DOHH2 (cell line): ENCODE measurements at regions not wholly inside any gene's neighbourhood (a gene's known extent, or its start where the extent isn't known, plus 50 kb on each side); places are given as distances from the start of the nearest gene placed in this dataset.

ENCODE experiments used
- H3F3A ChIP-seq: fragments of 200-600 bp; sonication (generic), shearing (Covaris generic); 2 replicates; pipeline ENCODE4 v1.6.0; 2016; ENCODE audit warnings: antibody characterized with exemption, mild to moderate bottlenecking; ENCODE audit not compliant: control insufficient read depth, insufficient read depth
- H3K27ac ChIP-seq: fragments of 200-600 bp; sonication (generic); 2 replicates; pipeline ENCODE4 v1.5.1; 2014; ENCODE audit warnings: low read depth, mild to moderate bottlenecking, low read length, moderate library complexity
- H3K27me3 ChIP-seq: fragments of 200-600 bp; sonication (generic); 2 replicates; pipeline ENCODE4 v1.6.1; 2014; ENCODE audit warnings: mild to moderate bottlenecking, low read length, mixed read lengths; ENCODE audit not compliant: control insufficient read depth
- H3K36me3 ChIP-seq: fragments of 200-600 bp; sonication (generic); 2 replicates; pipeline ENCODE4 v1.6.1; 2014; ENCODE audit warnings: mild to moderate bottlenecking, low read length, moderate library complexity, mixed read lengths; ENCODE audit not compliant: control insufficient read depth
- H3K4me1 ChIP-seq: fragments of 200-600 bp; sonication (generic); 2 replicates; pipeline ENCODE4 v1.6.1; 2014; ENCODE audit warnings: mild to moderate bottlenecking, low read length, mixed read lengths; ENCODE audit not compliant: control insufficient read depth
- H3K4me2 ChIP-seq: fragments of 200-600 bp; sonication (generic); 2 replicates; pipeline ENCODE4 v1.6.0; 2014; ENCODE audit warnings: mild to moderate bottlenecking, low read length, moderate library complexity
- H3K4me3 ChIP-seq: fragments of 200-600 bp; sonication (generic); 2 replicates; pipeline ENCODE4 v1.5.1; 2014; ENCODE audit warnings: mild to moderate bottlenecking, low read length, mixed read lengths
- H3K79me2 ChIP-seq: fragments of 200-600 bp; sonication (generic); 2 replicates; pipeline ENCODE4 v1.6.1; 2014; ENCODE audit warnings: mild to moderate bottlenecking, low read length, mixed read lengths; ENCODE audit not compliant: control insufficient read depth
- H3K9me2 ChIP-seq: fragments of 200-600 bp; sonication (generic); replicated peaks from 2 replicates; pipeline ENCODE4 v1.6.1; 2014; ENCODE audit warnings: mild to moderate bottlenecking, low read length, mixed read lengths; ENCODE audit not compliant: control insufficient read depth
- H3K9me3 ChIP-seq: fragments of 200-600 bp; sonication (generic); 2 replicates; pipeline ENCODE4 v1.6.1; 2014; ENCODE audit warnings: antibody characterized with exemption, low read length, mixed read lengths; ENCODE audit not compliant: control insufficient read depth, insufficient read depth
- H4K20me1 ChIP-seq: fragments of 200-600 bp; sonication (generic); 2 replicates; pipeline ENCODE4 v1.6.0; 2014; ENCODE audit warnings: low read depth, mild to moderate bottlenecking, antibody characterized with exemption, low read length, moderate library complexity; ENCODE audit not compliant: control insufficient read depth, insufficient read depth
- EZH2phosphoT487 ChIP-seq: fragments of 200-600 bp; sonication (generic); IDR thresholded peaks from 2 replicates; pipeline ENCODE4 v1.6.1; 2017; ENCODE audit warnings: borderline replicate concordance, mild to moderate bottlenecking, antibody characterized with exemption, low read length, moderate library complexity, mixed read lengths
- TF ChIP-seq, protein P1 (sequence below): fragments of 200-600 bp; sonication (generic); IDR thresholded peaks from one replicate; pipeline ENCODE4 v1.5.1; 2014; ENCODE audit warnings: antibody characterized with exemption, mild to moderate bottlenecking, low read depth, low read length; ENCODE audit not compliant: poor library complexity, severe bottlenecking

GRCh38 chr10:83166344-83166743, 973.0 kb upstream of the GHITM start:
- Histone ChIP-seq H3F3A (no peaks in the 10 kb centered on the region), H3K79me2 (no peaks in the 10 kb centered on the region), H3K9me2 (no peaks in the 10 kb centered on the region), H3K9me3 (no peaks in the 10 kb centered on the region), H4K20me1 (no peaks in the 10 kb centered on the region), H3K36me3 (no peaks in the 10 kb centered on the region), H3K27me3 (no peaks in the 10 kb centered on the region), H3K4me3 (no peak overlapping the region), H3K4me1 (no peaks in the 10 kb centered on the region), H3K27ac (no peak overlapping the region), H3K4me2 (no peak overlapping the region)
- no peak for TF ChIP-seq EZH2phosphoT487
- TF ChIP-seq, protein P1, sequence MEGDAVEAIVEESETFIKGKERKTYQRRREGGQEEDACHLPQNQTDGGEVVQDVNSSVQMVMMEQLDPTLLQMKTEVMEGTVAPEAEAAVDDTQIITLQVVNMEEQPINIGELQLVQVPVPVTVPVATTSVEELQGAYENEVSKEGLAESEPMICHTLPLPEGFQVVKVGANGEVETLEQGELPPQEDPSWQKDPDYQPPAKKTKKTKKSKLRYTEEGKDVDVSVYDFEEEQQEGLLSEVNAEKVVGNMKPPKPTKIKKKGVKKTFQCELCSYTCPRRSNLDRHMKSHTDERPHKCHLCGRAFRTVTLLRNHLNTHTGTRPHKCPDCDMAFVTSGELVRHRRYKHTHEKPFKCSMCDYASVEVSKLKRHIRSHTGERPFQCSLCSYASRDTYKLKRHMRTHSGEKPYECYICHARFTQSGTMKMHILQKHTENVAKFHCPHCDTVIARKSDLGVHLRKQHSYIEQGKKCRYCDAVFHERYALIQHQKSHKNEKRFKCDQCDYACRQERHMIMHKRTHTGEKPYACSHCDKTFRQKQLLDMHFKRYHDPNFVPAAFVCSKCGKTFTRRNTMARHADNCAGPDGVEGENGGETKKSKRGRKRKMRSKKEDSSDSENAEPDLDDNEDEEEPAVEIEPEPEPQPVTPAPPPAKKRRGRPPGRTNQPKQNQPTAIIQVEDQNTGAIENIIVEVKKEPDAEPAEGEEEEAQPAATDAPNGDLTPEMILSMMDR, result peak; percentile 16

DNA sequence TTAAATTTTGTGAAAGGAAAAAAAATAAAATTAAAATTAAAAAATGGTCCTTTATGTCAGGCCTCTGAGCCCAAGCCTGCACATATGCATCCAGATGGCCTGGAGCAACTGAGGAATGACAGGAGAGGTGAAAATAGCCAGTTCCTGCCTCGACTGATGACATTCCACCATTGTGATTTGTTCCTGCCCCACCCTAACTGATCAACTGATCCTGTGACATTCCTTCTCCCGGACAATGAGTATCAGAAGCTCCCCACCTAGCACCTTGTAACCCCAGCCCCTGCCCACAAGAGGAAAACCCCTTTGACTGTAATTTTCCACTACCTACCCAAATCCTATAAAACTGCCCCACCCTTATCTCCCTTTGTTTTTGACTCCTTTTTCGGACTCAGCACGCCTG, 972.2 kb upstream of the GHITM start:
- H3K4me3 ChIP-seq, result no peak overlapping the region
- no peak overlapping the region for H3K27ac ChIP-seq
- H3K79me2 ChIP-seq, result no peaks in the 10 kb centered on the region
- no peaks in the 10 kb centered on the region for H3K9me2 ChIP-seq
- no peaks in the 10 kb centered on the region for H3K27me3 ChIP-seq
- no peaks in the 10 kb centered on the region for H3K36me3 ChIP-seq
- H3K9me3 ChIP-seq, result no peaks in the 10 kb centered on the region
- H3F3A ChIP-seq, result no peaks in the 10 kb centered on the region
- TF ChIP-seq EZH2phosphoT487, result no peak
- TF ChIP-seq, protein P1, result no peak
- H4K20me1 ChIP-seq, result no peaks in the 10 kb centered on the region
- H3K4me2 ChIP-seq, result no peak overlapping the region
- H3K4me1 ChIP-seq, result no peaks in the 10 kb centered on the region

DNA sequence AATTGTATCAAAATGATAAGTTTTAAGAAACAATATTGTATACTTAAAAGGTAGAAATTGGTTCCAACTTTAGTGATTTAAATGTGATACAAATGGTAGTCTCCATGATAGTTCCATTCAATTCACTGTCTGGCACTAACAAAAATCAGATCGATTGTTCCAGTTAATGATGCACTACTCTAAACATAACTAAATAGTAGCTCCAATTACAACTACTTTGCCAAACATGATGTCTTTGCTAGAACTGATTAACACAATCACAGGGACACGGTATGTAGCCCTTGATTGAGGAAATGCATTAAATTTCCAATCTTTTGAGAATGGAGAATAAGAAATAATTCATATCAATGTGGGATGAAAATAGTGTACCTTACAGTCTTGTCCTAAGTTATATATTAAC, 962.4 kb upstream of the GHITM start:
- no peak for TF ChIP-seq EZH2phosphoT487
- TF ChIP-seq, protein P1, result no peak
- no peaks in the 10 kb centered on the region for H3K27me3 ChIP-seq
- H3K9me3 ChIP-seq, result no peaks in the 10 kb centered on the region; the same call in 1 of the 2 replicates
- no peaks in the 10 kb centered on the region for H3K79me2 ChIP-seq
- no peaks in the 10 kb centered on the region for H3K4me1 ChIP-seq
- H3K27ac ChIP-seq, result no peak overlapping the region
- no peaks in the 10 kb centered on the region for H3F3A ChIP-seq
- no peaks in the 10 kb centered on the region for H3K36me3 ChIP-seq
- H3K9me2 ChIP-seq, result no peaks in the 10 kb centered on the region
- no peak overlapping the region for H3K4me3 ChIP-seq
- H3K4me2 ChIP-seq, result no peak overlapping the region
- H4K20me1 ChIP-seq, result no peaks in the 10 kb centered on the region

DNA sequence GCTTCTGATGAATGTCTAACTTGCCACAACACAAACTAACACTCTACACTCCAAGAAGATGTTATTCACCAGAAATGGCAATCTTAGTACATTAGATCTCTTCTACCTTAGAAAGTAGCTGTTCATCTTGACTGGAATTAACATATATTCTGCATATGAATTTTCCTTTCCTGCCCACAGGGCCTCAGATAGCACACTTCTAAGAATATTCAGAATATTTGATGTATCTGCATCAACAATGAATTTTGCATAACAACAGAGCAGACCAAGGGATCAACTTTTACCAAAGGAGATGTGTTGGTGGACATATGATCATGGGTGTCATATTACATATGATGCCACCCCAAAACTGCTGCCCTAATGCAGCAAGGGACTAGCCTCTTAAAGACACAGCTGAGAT, 960.8 kb upstream of the GHITM start:
- no peak for TF ChIP-seq EZH2phosphoT487
- TF ChIP-seq, protein P1, result no peak
- H3K9me2 ChIP-seq, result no peaks in the 10 kb centered on the region
- no peak overlapping the region for H3K4me3 ChIP-seq
- H3K4me1 ChIP-seq, result no peaks in the 10 kb centered on the region
- no peak overlapping the region for H3K27ac ChIP-seq
- H3K79me2 ChIP-seq, result no peaks in the 10 kb centered on the region
- no peaks in the 10 kb centered on the region for H3F3A ChIP-seq
- H3K27me3 ChIP-seq, result no peaks in the 10 kb centered on the region
- no peaks in the 10 kb centered on the region for H3K36me3 ChIP-seq
- H4K20me1 ChIP-seq, result no peaks in the 10 kb centered on the region
- no peak overlapping the region for H3K4me2 ChIP-seq
- no peaks in the 10 kb centered on the region; the same call in 1 of the 2 replicates for H3K9me3 ChIP-seq
